Smooth muscle cell (in vitro differentiated cells): ENCODE measurements at regions not wholly inside any gene's neighbourhood (a gene's known extent, or its start where the extent isn't known, plus 50 kb on each side); places are given as distances from the start of the nearest gene placed in this dataset.

Experiments
- DNase-seq: peaks from one replicate; lab custom pipeline; 2025; ENCODE audit not compliant: unreplicated experiment; lab: John Stamatoyannopoulos, UW
- H2AFZ ChIP-seq: fragments of 200-600 bp; sonication (generic); 2 replicates; pipeline ENCODE4 v1.6.0; 2016; ENCODE audit warnings: antibody characterized with exemption, low read depth, mild to moderate bottlenecking
- H3F3A ChIP-seq: fragments of 200-600 bp; sonication (generic); 2 replicates; pipeline ENCODE4 v1.6.0; 2017; ENCODE audit warnings: antibody characterized with exemption, low read depth
- H3K27ac ChIP-seq: fragments of 200-600 bp; sonication (generic); 2 replicates; pipeline ENCODE4 v1.5.1; 2016; ENCODE audit warnings: low read depth, mild to moderate bottlenecking
- H3K27me3 ChIP-seq: fragments of 200-600 bp; sonication (generic); 2 replicates; pipeline ENCODE4 v1.6.1; 2016; ENCODE audit warnings: low read depth, mild to moderate bottlenecking
- H3K36me3 ChIP-seq: fragments of 200-600 bp; sonication (generic); 2 replicates; pipeline ENCODE4 v1.5.1; 2016; ENCODE audit warnings: low read depth
- H3K4me1 ChIP-seq: fragments of 200-600 bp; sonication (generic); 2 replicates; pipeline ENCODE4 v1.5.1; 2016; ENCODE audit warnings: low read depth
- H3K4me2 ChIP-seq: fragments of 200-600 bp; sonication (generic); 2 replicates; pipeline ENCODE4 v1.6.0; 2016; ENCODE audit warnings: mild to moderate bottlenecking
- H3K4me3 ChIP-seq: fragments of 200-600 bp; sonication (generic); 2 replicates; pipeline ENCODE4 v1.5.1; 2016; ENCODE audit warnings: mild to moderate bottlenecking
- H3K79me2 ChIP-seq: fragments of 200-600 bp; sonication (generic); 2 replicates; pipeline ENCODE4 v1.6.0; 2016; ENCODE audit warnings: low read depth, mild to moderate bottlenecking
- H3K9ac ChIP-seq: fragments of 200-600 bp; sonication (generic); 2 replicates; pipeline ENCODE4 v1.6.0; 2016; ENCODE audit warnings: low read depth
- H3K9me3 ChIP-seq: fragments of 200-600 bp; sonication (generic); replicated peaks from 2 replicates; pipeline ENCODE4 v1.5.1; 2016; ENCODE audit warnings: low read depth
- H4K20me1 ChIP-seq: fragments of 200-600 bp; sonication (generic); 2 replicates; pipeline ENCODE4 v1.6.0; 2016; ENCODE audit warnings: low read depth
- CTCF ChIP-seq: fragments of 200-600 bp; sonication (generic); IDR thresholded peaks from 2 replicates; pipeline ENCODE4 v1.5.1; 2017; ENCODE audit warnings: borderline replicate concordance, mild to moderate bottlenecking, antibody characterized with exemption; ENCODE audit not compliant: insufficient read depth, poor library complexity, severe bottlenecking
- WGBS: methylation state at CpG from one replicate; pipeline ENCODE4 v1.1.7; 2016; ENCODE audit warnings: low lambda C conversion rate; 5-methylcytosine and 5-hydroxymethylcytosine counted together

GRCh38 chr5:124873713-124874112 is 127.3 kb upstream of the ZNF608 start:
- 90% methylated on average over 3 of the region's 3 CpGs for WGBS
- no peak overlapping the region for H3K9ac ChIP-seq
- H3K4me1 ChIP-seq = peaks cover 24% of the 10 kb centered on the region
- no peaks in the 10 kb centered on the region for H3K27me3 ChIP-seq
- H3K79me2 ChIP-seq = no peaks in the 10 kb centered on the region
- no peaks in the 10 kb centered on the region for H3K36me3 ChIP-seq
- no peak for DNase-seq
- no peaks in the 10 kb centered on the region for H3K9me3 ChIP-seq
- H3K4me3 ChIP-seq = no peak overlapping the region
- H3F3A ChIP-seq = peaks cover 4% of the 10 kb centered on the region
- H3K4me2 ChIP-seq = no peak overlapping the region
- H3K27ac ChIP-seq = no peak overlapping the region
- H4K20me1 ChIP-seq = no peaks in the 10 kb centered on the region
- no peak overlapping the region for H2AFZ ChIP-seq
- no peak for TF ChIP-seq CTCF

GRCh38 chr5:124876566-124876965 is 130.1 kb upstream of the ZNF608 start:
- DNase-seq = no peak
- H3K27me3 ChIP-seq = no peaks in the 10 kb centered on the region
- H3K4me2 ChIP-seq = no peak overlapping the region
- no peaks in the 10 kb centered on the region for H4K20me1 ChIP-seq
- H3K9ac ChIP-seq = no peak overlapping the region
- 97% methylated on average over 1 of the region's 1 CpG for WGBS
- H3K9me3 ChIP-seq = no peaks in the 10 kb centered on the region
- no peak overlapping the region for H3K4me3 ChIP-seq
- no peaks in the 10 kb centered on the region for H3F3A ChIP-seq
- H2AFZ ChIP-seq = no peak overlapping the region
- H3K4me1 ChIP-seq = peaks cover 9% of the 10 kb centered on the region
- no peak overlapping the region for H3K27ac ChIP-seq
- H3K79me2 ChIP-seq = no peaks in the 10 kb centered on the region
- no peaks in the 10 kb centered on the region for H3K36me3 ChIP-seq
- TF ChIP-seq CTCF = no peak

- H3K27ac ChIP-seq = no peak overlapping the region
- 84% methylated on average over 2 of the region's 2 CpGs for WGBS
- H3K4me2 ChIP-seq = no peak overlapping the region
- no peaks in the 10 kb centered on the region for H3F3A ChIP-seq
- TF ChIP-seq CTCF = no peak
- H4K20me1 ChIP-seq = no peaks in the 10 kb centered on the region
- H3K79me2 ChIP-seq = no peaks in the 10 kb centered on the region
- no peaks in the 10 kb centered on the region for H3K36me3 ChIP-seq
- no peak for DNase-seq
- H3K9ac ChIP-seq = no peak overlapping the region
- no peak overlapping the region for H2AFZ ChIP-seq
- H3K4me3 ChIP-seq = no peak overlapping the region
- no peaks in the 10 kb centered on the region for H3K9me3 ChIP-seq
- H3K4me1 ChIP-seq = peaks cover 4% of the 10 kb centered on the region
- H3K27me3 ChIP-seq = no peaks in the 10 kb centered on the region
Observed at GRCh38 chr5:124876983-124877382, 130.5 kb upstream of the ZNF608 start.

GRCh38 chr5:124877501-124878146 is 131.2 kb upstream of the ZNF608 start:
- H3K9ac ChIP-seq = no peak overlapping the region
- no peaks in the 10 kb centered on the region for H3F3A ChIP-seq
- H3K27ac ChIP-seq = no peak overlapping the region
- H3K4me3 ChIP-seq = no peak overlapping the region
- TF ChIP-seq CTCF = no peak
- H3K36me3 ChIP-seq = no peaks in the 10 kb centered on the region
- no peak overlapping the region for H3K4me2 ChIP-seq
- no peaks in the 10 kb centered on the region for H3K4me1 ChIP-seq
- H4K20me1 ChIP-seq = no peaks in the 10 kb centered on the region
- H3K27me3 ChIP-seq = no peaks in the 10 kb centered on the region
- H3K9me3 ChIP-seq = no peaks in the 10 kb centered on the region
- H2AFZ ChIP-seq = no peak overlapping the region
- no peaks in the 10 kb centered on the region for H3K79me2 ChIP-seq
- no peak for DNase-seq
- 93% methylated on average over 7 of the region's 7 CpGs for WGBS
